Activated T-helper 1 cell treated with anti-CD3 and anti-CD28 coated beads, Interleukin-12 subunit alpha, Interleukin-12 subunit beta, Interleukin-2, Interleukin-4 antibody, amounts not matched to agents 30 ng/mL and 10 ng/mL and 1 ng/mL, durations not matched to agents 14 hours and 24 hours and 36 hours (primary cell): ENCODE measurements at regions not wholly inside any gene's neighbourhood (a gene's known extent, or its start where the extent isn't known, plus 50 kb on each side); places are given as distances from the start of the nearest gene placed in this dataset.
"Not testable (repeated sequence)": the region's sequence is repeated elsewhere in the genome, so short reads cannot be mapped to it uniquely, and the experiment has no call there.

Source experiments
- DNase-seq: peaks from one replicate; pipeline ENCODE4 v3.0.0; 2021; ENCODE audit warnings: low spot score
- H3K27ac Mint-ChIP-seq: one replicate; pipeline ENCODE4 v1.8.0; 2021; ENCODE audit warnings: mild to moderate bottlenecking, mixed read lengths
- H3K27me3 Mint-ChIP-seq: one replicate; pipeline ENCODE4 v1.8.0; 2022; ENCODE audit warnings: mild to moderate bottlenecking, moderate library complexity, mixed read lengths; ENCODE audit not compliant: insufficient read depth
- H3K36me3 Mint-ChIP-seq: one replicate; pipeline ENCODE4 v1.8.0; 2021; ENCODE audit warnings: low read depth, mixed read lengths
- H3K4me1 Mint-ChIP-seq: one replicate; pipeline ENCODE4 v1.8.0; 2021; ENCODE audit warnings: low read depth, mixed read lengths
- H3K4me3 Mint-ChIP-seq: one replicate; pipeline ENCODE4 v1.8.0; 2021; ENCODE audit warnings: mild to moderate bottlenecking, moderate library complexity, mixed read lengths
- H3K9me3 Mint-ChIP-seq: one replicate; pipeline ENCODE4 v1.8.0; 2021; ENCODE audit warnings: mixed read lengths
- intact Hi-C: fragments of 100-400 bp; cut with micrococcal nuclease; formaldehyde crosslinking; loops from one replicate; pipeline ENCODE4 v1.15.1; 2024

DNA sequence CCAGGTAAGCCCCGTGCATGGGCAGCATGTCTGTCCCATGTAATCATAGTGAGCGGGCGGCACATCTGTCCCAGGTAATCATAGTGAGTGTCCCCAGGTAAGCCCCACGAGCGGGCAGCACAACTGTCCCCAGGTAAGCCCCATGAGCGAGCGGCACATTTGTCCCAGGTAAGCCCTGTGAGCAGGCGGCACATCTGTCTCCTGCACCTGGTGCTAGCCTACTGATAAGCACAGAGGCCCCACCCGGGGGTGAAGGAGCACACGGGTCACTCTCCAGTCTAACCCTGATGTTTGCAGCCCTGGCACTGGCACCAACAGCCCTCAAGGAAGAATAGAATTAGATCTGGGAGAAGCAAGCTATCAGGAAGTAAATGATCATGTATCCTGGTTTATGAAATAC, 99.2 kb downstream of the ATP6V0E2 start:
- H3K4me3 Mint-ChIP-seq, DNase-seq, H3K9me3 Mint-ChIP-seq, intact Hi-C loops, H3K27ac Mint-ChIP-seq, H3K36me3 Mint-ChIP-seq, H3K4me1 Mint-ChIP-seq: not testable (repeated sequence)
- H3K27me3 Mint-ChIP-seq = peaks cover 18% of the 10 kb centered on the region

DNA sequence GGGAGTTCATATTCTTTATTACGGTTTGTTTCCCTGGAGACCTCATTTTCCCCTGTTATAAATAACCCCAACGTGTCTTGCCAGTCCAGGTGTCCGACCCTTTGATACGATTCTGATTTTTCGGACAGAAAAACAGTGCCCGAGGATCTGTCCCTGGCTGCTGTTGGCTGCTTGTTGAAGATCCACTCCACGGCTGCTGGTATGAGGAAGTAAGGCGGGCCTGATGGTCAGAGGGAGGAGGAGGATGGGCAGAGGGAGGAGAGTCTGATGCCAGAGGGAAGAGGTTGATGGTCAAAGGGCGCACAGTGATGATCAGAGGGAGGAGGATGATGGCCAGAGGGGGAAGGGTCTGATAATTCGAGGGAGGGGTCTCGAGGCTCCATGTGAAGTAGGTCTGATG, 99.9 kb downstream of the ATP6V0E2 start:
- peaks cover 20% of the 10 kb centered on the region for H3K27me3 Mint-ChIP-seq
- intact Hi-C loops, H3K27ac Mint-ChIP-seq, H3K36me3 Mint-ChIP-seq, H3K4me1 Mint-ChIP-seq, DNase-seq, H3K4me3 Mint-ChIP-seq, H3K9me3 Mint-ChIP-seq: not testable (repeated sequence)

DNA sequence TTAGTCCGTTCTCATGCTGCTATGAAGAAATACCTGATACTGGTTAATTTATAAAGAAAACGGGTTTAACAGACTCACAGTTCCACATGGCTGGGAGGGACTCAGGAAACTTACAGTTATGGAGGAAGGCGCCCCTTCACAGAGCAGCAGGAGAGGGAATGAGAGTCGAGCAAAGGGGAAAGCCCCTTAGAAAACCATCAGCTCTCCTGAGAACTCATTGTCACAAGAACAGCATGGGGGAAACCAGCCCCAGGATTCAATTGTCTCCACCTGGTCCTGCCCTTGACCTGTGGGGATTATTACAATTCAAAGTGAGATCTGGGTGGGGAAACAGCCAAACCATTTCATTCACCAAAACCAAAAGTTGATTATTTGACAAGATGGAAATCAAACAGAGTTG, 101.8 kb downstream of the ATP6V0E2 start:
- not testable (repeated sequence) for H3K4me3 Mint-ChIP-seq, DNase-seq

DNA sequence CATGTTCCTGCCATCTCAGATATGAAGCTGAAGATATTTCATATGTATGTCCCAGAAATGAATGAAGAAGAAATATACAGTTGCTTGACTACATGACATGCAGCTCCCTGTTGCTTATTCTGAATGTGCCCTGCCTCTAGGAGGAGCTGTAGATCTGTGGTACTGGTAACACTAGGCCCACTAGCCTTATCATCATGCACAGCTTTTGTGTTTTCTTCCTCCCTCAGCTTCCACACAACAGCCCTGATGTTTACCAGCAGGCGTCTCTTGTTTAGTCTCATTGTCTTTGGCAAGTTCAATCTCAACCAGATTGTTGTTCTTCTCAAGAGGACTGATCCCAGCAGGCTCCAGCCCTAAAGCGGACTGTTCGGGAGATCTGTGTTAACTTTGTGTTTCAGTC, 104.8 kb downstream of the ATP6V0E2 start:
- H3K36me3 Mint-ChIP-seq, H3K9me3 Mint-ChIP-seq, H3K27ac Mint-ChIP-seq, H3K4me1 Mint-ChIP-seq, intact Hi-C loops, DNase-seq, H3K4me3 Mint-ChIP-seq: not testable (repeated sequence)
- peaks cover 20% of the 10 kb centered on the region for H3K27me3 Mint-ChIP-seq

More for the DNA sequence above, 101.8 kb downstream of the ATP6V0E2 start:
- H3K27ac Mint-ChIP-seq, H3K36me3 Mint-ChIP-seq, H3K9me3 Mint-ChIP-seq, intact Hi-C loops, H3K4me1 Mint-ChIP-seq: not testable (repeated sequence)
- peaks cover 20% of the 10 kb centered on the region for H3K27me3 Mint-ChIP-seq

DNA sequence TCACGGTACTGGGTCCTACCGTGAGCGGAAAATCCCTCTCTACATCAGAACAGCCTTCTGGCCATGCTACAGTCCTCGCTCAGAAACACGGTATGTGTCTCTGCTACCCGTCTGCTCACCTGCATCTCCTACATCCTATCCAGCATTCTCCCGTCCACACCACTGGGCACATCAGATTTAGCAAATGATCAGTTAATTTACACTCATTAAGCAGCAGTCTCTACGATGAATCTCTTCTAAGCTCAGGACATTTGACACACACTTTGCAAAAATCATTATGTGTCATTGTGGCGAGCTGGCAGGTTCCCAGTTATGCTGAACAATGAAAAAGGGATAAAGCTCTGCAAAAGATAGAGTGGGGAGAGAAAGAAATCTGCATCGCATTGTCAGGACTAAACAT, 105.2 kb downstream of the ATP6V0E2 start:
- not testable (repeated sequence) for H3K27ac Mint-ChIP-seq, H3K4me1 Mint-ChIP-seq

DNA sequence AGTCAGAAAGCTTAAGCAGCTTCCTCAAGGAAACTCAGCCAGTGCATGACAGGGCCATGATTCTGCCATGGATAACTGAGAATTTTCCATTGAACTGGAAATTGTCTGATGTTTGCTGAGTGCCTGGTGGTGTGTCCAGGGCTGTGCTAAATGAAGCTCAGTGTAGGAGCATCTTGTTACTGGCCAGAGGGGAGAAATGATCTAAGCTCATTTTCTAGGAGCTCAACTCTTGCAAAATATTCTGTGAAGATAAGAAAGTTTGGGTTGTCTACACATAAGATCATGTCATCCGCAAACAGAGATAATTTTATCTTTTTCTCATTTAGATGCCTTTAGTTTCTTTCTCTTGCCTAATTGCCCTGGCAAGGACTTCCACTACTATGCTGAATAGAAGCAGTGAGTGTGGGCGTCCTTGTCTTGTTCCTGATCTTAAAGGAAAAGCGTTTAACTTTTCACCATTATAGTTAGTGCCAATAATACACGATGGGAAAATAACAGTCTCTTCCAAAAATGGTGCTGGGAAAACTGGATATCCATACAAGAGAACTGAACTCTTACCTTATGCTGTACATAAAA, 108.9 kb downstream of the ATP6V0E2 start:
- H3K9me3 Mint-ChIP-seq, intact Hi-C loops, H3K27ac Mint-ChIP-seq: not testable (repeated sequence)

More for the DNA sequence above, 105.2 kb downstream of the ATP6V0E2 start:
- H3K4me3 Mint-ChIP-seq, H3K36me3 Mint-ChIP-seq, DNase-seq, H3K9me3 Mint-ChIP-seq, intact Hi-C loops: not testable (repeated sequence)
- H3K27me3 Mint-ChIP-seq = peaks cover 20% of the 10 kb centered on the region

DNA sequence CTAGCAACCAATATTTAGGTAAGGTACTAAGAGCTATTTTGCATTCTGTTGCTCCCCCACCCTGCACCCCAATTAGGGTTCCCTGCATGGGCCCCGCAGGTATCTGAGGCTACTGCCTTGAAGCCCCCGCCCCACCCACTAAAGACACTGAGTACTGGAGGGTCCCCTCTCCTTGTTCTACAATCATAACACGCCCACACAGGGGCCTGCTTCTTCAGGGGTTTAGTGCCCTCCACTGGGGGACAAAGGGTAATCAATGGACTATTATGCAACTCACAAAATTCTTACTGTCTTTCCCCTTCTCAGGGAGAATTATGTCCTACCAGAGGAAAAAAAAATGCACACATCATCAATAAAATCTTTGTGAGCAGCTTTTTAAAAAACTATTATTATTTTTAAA, 113.1 kb downstream of the ATP6V0E2 start:
- H3K9me3 Mint-ChIP-seq, intact Hi-C loops, DNase-seq, H3K36me3 Mint-ChIP-seq, H3K4me3 Mint-ChIP-seq, H3K4me1 Mint-ChIP-seq, H3K27me3 Mint-ChIP-seq, H3K27ac Mint-ChIP-seq: not testable (repeated sequence)

More for the DNA sequence above, 108.9 kb downstream of the ATP6V0E2 start:
- not testable (repeated sequence) for H3K36me3 Mint-ChIP-seq, DNase-seq, H3K27me3 Mint-ChIP-seq, H3K4me3 Mint-ChIP-seq, H3K4me1 Mint-ChIP-seq

DNA sequence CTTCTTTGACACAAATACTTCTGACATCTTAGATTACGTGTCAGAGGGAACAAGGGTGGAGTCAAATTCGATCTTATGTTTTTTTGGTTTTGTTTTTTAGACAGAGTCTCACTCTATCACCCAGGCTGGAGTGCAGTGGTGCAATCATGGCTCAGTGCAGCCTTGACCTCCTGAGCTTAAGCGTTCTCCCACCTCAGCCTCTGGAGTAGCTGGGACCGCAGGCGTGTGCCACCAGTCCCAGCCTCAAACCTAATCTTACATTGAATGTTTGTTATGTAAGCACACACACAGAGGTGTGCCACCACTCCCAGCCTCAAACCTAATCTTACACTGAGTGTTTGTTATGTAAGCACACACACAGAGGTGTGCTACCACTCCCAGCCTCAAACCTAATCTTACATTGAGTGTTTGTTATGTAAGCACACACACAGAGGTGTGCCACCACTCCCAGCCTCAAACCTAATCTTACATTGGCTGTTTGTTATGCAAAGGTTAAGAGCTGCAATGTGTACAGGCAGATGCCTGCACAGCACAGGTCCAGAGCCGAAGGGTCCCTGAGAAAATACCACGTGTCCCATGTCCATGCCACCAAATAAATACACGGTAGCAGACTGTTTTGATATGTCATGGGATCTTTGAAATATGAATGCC, 118.0 kb downstream of the ATP6V0E2 start:
- H3K27me3 Mint-ChIP-seq, H3K27ac Mint-ChIP-seq, intact Hi-C loops, DNase-seq, H3K36me3 Mint-ChIP-seq, H3K4me3 Mint-ChIP-seq, H3K9me3 Mint-ChIP-seq, H3K4me1 Mint-ChIP-seq: not testable (repeated sequence)

DNA sequence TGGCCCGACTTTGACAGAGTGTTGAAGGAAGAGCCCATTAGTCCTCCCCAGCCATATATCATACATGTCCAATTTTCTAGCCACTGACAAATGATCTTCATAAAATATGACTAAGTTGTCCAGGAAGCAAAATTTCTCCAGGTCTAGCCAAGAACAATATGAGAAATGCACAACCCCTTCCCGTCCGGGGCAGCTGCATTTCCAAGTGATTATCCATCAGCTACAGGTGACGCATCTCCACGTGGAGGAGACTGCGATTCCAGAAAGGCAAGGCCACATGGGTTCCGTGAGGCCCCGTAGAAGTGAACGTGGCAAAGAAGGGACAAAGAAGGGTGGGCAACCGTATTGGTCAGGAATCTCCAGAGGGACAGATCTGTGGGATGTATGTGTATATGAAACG, 118.6 kb downstream of the ATP6V0E2 start:
- H3K27me3 Mint-ChIP-seq, H3K36me3 Mint-ChIP-seq, H3K9me3 Mint-ChIP-seq, H3K4me3 Mint-ChIP-seq, intact Hi-C loops, H3K4me1 Mint-ChIP-seq, DNase-seq, H3K27ac Mint-ChIP-seq: not testable (repeated sequence)

DNA sequence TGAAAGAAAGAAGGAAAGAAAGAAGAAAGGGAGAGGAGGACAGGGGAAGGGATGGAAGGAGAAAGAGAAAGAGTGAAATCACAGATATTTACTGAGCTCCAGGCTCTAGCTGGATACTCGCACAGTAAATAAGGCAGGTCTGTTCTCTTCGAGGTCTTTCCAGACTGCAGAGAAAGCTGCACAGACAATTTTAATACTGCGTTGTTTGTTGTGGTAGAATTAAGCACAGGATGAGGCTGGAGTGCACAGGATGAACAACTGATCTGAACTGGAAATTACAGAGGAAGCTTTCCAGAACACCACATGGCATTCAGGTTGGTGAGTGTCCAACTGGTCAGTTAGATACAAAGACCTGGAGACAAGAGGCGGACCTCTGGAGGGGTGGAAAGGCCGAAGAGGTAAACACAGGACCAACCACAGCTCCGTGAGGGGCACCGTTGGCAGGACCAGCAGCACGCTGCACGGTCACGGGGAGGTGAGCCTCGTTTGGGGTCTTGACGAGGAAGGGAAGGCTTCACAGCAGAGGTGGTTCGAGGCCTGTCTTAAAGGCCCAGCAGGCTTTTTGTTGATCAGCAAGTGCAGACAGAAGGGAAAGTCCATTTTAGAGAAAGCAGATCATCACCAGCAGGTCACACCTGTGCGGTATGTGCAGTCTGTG, 121.7 kb downstream of the ATP6V0E2 start:
- H3K9me3 Mint-ChIP-seq, intact Hi-C loops, DNase-seq, H3K27me3 Mint-ChIP-seq, H3K4me3 Mint-ChIP-seq, H3K27ac Mint-ChIP-seq, H3K36me3 Mint-ChIP-seq, H3K4me1 Mint-ChIP-seq: not testable (repeated sequence)

DNA sequence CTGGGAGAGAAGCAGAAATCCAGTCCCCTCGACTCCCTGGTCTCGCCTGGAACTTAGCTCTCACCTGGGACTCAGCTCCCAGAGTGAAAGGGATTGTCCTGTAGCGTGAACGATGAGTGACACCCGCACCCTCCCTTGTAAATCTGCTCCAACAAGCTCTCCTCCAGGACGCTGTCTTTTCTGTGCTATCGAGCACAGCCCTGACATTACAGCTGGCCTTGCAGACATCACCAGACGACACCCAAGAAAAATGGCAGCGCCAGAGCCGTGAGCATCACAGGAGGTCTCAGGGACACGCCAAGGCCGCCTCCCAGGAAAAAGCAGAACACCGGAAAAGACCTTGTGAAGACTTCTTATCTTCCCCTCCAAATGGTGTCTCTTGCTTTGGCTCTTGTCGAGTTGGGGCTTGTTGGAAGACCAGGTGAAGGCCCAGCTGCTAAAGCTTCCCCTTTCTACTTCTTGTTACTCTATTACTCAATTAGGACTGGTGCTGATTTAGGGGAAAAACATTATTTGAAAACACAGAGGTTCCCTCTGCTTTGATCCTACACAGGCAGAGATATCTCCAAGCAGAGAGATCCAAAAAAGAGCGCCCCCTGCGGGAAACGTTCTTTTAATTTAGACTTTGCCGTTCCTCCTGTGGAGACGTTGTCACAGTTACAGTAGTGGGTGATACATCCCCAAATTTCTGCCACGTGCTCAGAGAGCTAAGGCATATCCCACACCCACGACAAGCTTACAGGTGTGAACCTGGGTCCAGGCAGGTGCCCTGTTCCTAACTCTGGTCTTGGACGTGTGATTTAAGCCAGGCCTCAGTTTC, 127.2 kb downstream of the ATP6V0E2 start:
- H3K4me1 Mint-ChIP-seq, H3K4me3 Mint-ChIP-seq, intact Hi-C loops, H3K9me3 Mint-ChIP-seq, DNase-seq, H3K27me3 Mint-ChIP-seq, H3K36me3 Mint-ChIP-seq, H3K27ac Mint-ChIP-seq: not testable (repeated sequence)

DNA sequence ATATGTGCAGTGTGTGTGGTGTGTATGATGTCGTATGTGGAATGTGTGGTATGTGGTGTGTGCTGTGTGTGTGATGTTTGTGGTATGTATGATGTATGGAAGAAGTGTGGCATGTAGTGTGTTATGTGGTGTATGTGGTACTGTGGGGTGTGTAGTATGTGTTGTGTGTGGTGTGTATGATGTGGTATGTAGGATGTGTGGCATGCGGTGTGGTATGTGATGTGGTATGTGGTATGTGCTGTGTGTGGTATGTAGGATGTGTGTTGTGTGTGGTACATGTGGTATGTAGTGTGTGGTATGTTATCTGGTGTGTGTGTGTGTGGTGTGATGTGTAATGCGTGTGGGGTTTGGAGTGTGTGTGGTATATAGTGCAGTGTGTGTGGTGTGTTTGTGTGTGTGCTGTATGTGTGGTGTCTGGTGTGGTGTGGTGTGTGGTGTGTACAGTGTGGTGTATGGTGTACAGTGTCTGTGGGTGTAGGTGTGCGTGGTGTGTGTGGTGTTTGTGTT, 129.6 kb downstream of the ATP6V0E2 start:
- DNase-seq = no peak
- Mint-ChIP-seq H3K4me1 (no peaks in the 10 kb centered on the region), H3K9me3 (no peaks in the 10 kb centered on the region), H3K27me3 (no peaks in the 10 kb centered on the region), H3K27ac (no peak overlapping the region), H3K36me3 (no peaks in the 10 kb centered on the region), H3K4me3 (no peak overlapping the region)
- intact Hi-C loops = no loop called here

DNA sequence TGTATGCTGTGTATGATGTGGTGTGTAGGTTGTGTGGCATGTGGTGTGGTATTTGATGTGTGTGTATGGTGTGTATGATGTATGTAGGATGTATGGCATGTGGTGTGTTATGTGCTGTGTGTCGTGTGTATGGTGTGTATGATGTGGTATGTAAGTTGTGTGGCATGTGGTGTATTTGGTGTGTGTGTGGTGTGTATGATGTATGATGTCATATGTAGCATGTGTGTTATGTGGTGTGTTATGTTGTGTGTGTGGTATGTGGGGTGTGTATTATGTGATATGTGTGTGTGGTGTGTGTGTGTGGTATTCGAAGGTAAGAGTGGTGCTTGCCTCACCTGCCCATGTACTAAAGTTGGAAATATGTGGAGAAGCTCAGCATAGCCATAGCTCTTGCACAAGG, 130.2 kb downstream of the ATP6V0E2 start:
- DNase-seq, H3K4me3 Mint-ChIP-seq, intact Hi-C loops, H3K4me1 Mint-ChIP-seq, H3K27ac Mint-ChIP-seq, H3K36me3 Mint-ChIP-seq, H3K27me3 Mint-ChIP-seq, H3K9me3 Mint-ChIP-seq: not testable (repeated sequence)
